Neural cell (in vitro differentiated cells): ENCODE measurements at regions not wholly inside any gene's neighbourhood (a gene's known extent, or its start where the extent isn't known, plus 50 kb on each side); places are given as distances from the start of the nearest gene placed in this dataset.

Experiments
- H2AFZ ChIP-seq: fragments of 200-600, 300-800 bp; sonication (generic), shearing (Covaris generic); 2 replicates; pipeline ENCODE4 v1.6.0; 2014; ENCODE audit warnings: low read depth, mild to moderate bottlenecking, antibody characterized with exemption, low read length, moderate library complexity
- H3F3A ChIP-seq: fragments of 200-600 bp; shearing (Covaris generic); 2 replicates; pipeline ENCODE4 v1.6.1; 2016; ENCODE audit warnings: mild to moderate bottlenecking, moderate library complexity, mixed read lengths, antibody characterized with exemption, low read length; ENCODE audit not compliant: insufficient read depth, poor library complexity, severe bottlenecking
- H3K27ac ChIP-seq: fragments of 200-600, 300-800 bp; sonication (generic), shearing (Covaris generic); 2 replicates; pipeline ENCODE4 v1.5.1; 2014; ENCODE audit warnings: mild to moderate bottlenecking, low read length, moderate library complexity
- H3K27me3 ChIP-seq: fragments of 300-800, 200-600 bp; sonication (generic), shearing (Covaris generic); 2 replicates; pipeline ENCODE4 v1.6.0; 2014; ENCODE audit warnings: mild to moderate bottlenecking, low read depth, low read length, moderate library complexity; ENCODE audit not compliant: insufficient read depth
- H3K36me3 ChIP-seq: fragments of 300-800, 200-600 bp; sonication (generic), shearing (Covaris generic); 2 replicates; pipeline ENCODE4 v1.5.1; 2014; ENCODE audit warnings: mild to moderate bottlenecking, antibody characterized with exemption, low read length, moderate library complexity; ENCODE audit not compliant: insufficient read depth
- H3K4me2 ChIP-seq: fragments of 300-800, 200-600 bp; sonication (generic), shearing (Covaris generic); 2 replicates; pipeline ENCODE4 v1.6.0; 2014; ENCODE audit warnings: mild to moderate bottlenecking, low read length
- H3K4me3 ChIP-seq: fragments of 300-800, 200-600 bp; sonication (generic), shearing (Covaris generic); 2 replicates; pipeline ENCODE4 v1.5.1; 2014; ENCODE audit warnings: mild to moderate bottlenecking, low read length, moderate library complexity
- H3K79me2 ChIP-seq: fragments of 200-600 bp; shearing (Covaris generic); replicated peaks from 2 replicates; pipeline ENCODE4 v1.6.0; 2014; ENCODE audit warnings: mild to moderate bottlenecking, low read length, moderate library complexity; ENCODE audit not compliant: insufficient read depth
- H3K9ac ChIP-seq: fragments of 300-800, 200-600 bp; sonication (generic), shearing (Covaris generic); 2 replicates; pipeline ENCODE4 v1.6.1; 2016; ENCODE audit warnings: mild to moderate bottlenecking, low read length, mixed read lengths
- H3K9me2 ChIP-seq: fragments of 200-600 bp; shearing (Covaris generic); 2 replicates; pipeline ENCODE4 v1.6.1; 2016; ENCODE audit warnings: mild to moderate bottlenecking, low read length, mixed read lengths; ENCODE audit not compliant: insufficient read depth
- H3K9me3 ChIP-seq: fragments of 200-600, 300-800 bp; sonication (generic), shearing (Covaris generic); 2 replicates; pipeline ENCODE4 v1.6.1; 2016; ENCODE audit warnings: mild to moderate bottlenecking, mixed run types, low read length, moderate library complexity, mixed read lengths
- H4K20me1 ChIP-seq: fragments of 200-600 bp; shearing (Covaris generic); 2 replicates; pipeline ENCODE4 v1.6.1; 2016; ENCODE audit warnings: mild to moderate bottlenecking, mixed run types; ENCODE audit not compliant: insufficient read depth
- EP300 ChIP-seq: fragments of 450-650 bp; conservative IDR thresholded peaks from 2 replicates; pipeline ENCODE4 v1.6.1; 2014; ENCODE audit warnings: antibody characterized with exemption, mild to moderate bottlenecking, moderate library complexity; ENCODE audit not compliant: poor library complexity, severe bottlenecking
- EZH2 ChIP-seq: fragments of 200-600, 300-800 bp; shearing (Covaris generic), sonication (generic); IDR thresholded peaks from 2 replicates; pipeline ENCODE4 v1.6.1; 2014; ENCODE audit warnings: antibody characterized with exemption, low read length, borderline replicate concordance, mild to moderate bottlenecking; ENCODE audit not compliant: insufficient read depth, poor library complexity, severe bottlenecking
- MXI1 ChIP-seq: fragments of 450-650 bp; conservative IDR thresholded peaks from 2 replicates; pipeline ENCODE4 v1.6.1; 2014; ENCODE audit warnings: antibody characterized with exemption, mild to moderate bottlenecking; ENCODE audit not compliant: poor library complexity, severe bottlenecking
- POLR2AphosphoS5 ChIP-seq: IDR thresholded peaks from 2 replicates; pipeline ENCODE4 v1.6.1; 2012
- RAD21 ChIP-seq: fragments of 450-650 bp; conservative IDR thresholded peaks from 2 replicates; pipeline ENCODE4 v1.6.1; 2014; ENCODE audit warnings: antibody characterized with exemption, mild to moderate bottlenecking, moderate library complexity
- TAF1 ChIP-seq: IDR thresholded peaks from 2 replicates; pipeline ENCODE4 v1.6.1; 2012; ENCODE audit warnings: low read depth
- TF ChIP-seq, protein P1 (sequence below): fragments of 450-650 bp; IDR thresholded peaks from 2 replicates; pipeline ENCODE4 v1.5.1; 2014; ENCODE audit warnings: antibody characterized with exemption, mild to moderate bottlenecking, moderate library complexity; ENCODE audit not compliant: poor library complexity, severe bottlenecking
- TF ChIP-seq, protein P2 (sequence below): IDR thresholded peaks from 2 replicates; pipeline ENCODE4 v1.6.1; 2012; ENCODE audit warnings: borderline replicate concordance

DNA sequence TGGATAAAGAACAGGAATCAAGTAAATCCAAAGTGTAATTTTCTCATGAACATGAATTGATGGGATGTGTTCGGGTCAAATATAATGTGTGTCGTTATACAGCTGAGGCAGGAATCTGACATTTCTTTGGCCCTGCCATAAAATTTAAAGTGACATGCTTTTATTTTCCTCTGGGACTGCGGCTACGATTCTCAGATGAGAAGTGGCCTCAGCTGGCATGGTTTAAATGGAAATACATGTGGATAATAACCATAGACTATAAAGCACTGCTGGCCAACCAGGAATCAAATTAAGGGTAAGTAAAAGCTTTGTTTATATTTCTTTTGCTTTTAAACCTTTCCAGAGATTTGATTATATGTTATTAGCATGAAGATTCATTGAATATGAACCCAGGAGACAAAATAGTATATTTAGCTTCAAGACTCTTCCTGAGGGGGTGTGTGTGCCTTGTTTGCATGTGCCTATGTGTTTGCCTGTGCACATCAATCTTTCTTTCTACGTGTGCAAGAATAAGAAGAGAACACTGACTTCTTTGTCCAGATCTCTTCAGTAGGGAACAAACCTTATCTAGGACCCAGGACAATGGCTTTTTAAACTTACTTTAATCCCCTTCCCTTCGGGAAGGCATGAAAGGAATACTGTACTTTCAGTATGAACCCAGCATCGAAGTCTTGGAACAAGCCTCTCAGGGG, 629.0 kb upstream of the PFKP start:
- Histone ChIP-seq H3K79me2 (no peaks in the 10 kb centered on the region), H3K4me3 (no peak overlapping the region), H3K9me3 (no peaks in the 10 kb centered on the region), H2AFZ (no peak overlapping the region), H3K27ac (no peak overlapping the region), H3K4me2 (no peak overlapping the region), H3K27me3 (no peaks in the 10 kb centered on the region), H3F3A (no peaks in the 10 kb centered on the region), H3K36me3 (no peaks in the 10 kb centered on the region), H4K20me1 (no peaks in the 10 kb centered on the region), H3K9me2 (no peaks in the 10 kb centered on the region), H3K9ac (no peak overlapping the region)
- TF ChIP-seq POLR2AphosphoS5 (no peak), RAD21 (no peak)
- TF ChIP-seq, protein P1, sequence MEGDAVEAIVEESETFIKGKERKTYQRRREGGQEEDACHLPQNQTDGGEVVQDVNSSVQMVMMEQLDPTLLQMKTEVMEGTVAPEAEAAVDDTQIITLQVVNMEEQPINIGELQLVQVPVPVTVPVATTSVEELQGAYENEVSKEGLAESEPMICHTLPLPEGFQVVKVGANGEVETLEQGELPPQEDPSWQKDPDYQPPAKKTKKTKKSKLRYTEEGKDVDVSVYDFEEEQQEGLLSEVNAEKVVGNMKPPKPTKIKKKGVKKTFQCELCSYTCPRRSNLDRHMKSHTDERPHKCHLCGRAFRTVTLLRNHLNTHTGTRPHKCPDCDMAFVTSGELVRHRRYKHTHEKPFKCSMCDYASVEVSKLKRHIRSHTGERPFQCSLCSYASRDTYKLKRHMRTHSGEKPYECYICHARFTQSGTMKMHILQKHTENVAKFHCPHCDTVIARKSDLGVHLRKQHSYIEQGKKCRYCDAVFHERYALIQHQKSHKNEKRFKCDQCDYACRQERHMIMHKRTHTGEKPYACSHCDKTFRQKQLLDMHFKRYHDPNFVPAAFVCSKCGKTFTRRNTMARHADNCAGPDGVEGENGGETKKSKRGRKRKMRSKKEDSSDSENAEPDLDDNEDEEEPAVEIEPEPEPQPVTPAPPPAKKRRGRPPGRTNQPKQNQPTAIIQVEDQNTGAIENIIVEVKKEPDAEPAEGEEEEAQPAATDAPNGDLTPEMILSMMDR, result no peak

DNA sequence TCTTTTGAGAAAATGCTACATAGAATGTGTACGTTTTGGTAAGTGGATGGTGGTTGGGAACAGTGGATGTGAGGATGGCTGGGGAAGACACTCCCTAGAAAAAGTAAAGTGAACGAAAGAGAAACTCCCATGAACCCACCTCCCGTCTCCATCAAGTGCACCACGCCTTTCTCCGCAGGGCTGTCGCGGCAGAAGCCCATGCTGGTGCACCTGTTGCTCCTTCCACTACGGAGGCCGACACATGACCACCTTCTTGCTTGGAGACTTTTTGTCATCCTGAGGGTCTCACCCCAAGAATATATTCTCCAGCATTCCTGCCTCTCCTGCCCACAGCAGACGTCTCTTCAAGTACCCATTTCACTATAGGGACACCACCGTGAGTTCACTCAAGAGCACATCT, 630.4 kb upstream of the PFKP start:
- no peaks in the 10 kb centered on the region for H3K79me2 ChIP-seq
- no peaks in the 10 kb centered on the region for H3K9me3 ChIP-seq
- no peaks in the 10 kb centered on the region for H3K9me2 ChIP-seq
- no peaks in the 10 kb centered on the region for H3K36me3 ChIP-seq
- no peak overlapping the region for H3K9ac ChIP-seq
- no peaks in the 10 kb centered on the region for H3K27me3 ChIP-seq
- H2AFZ ChIP-seq, result no peak overlapping the region
- no peak overlapping the region for H3K4me3 ChIP-seq
- no peak overlapping the region for H3K4me2 ChIP-seq
- H4K20me1 ChIP-seq, result no peaks in the 10 kb centered on the region
- no peaks in the 10 kb centered on the region for H3F3A ChIP-seq
- H3K27ac ChIP-seq, result no peak overlapping the region
- TF ChIP-seq MXI1 (no peak), EP300 (no peak), EZH2 (no peak), POLR2AphosphoS5 (no peak)
- TF ChIP-seq, protein P2, sequence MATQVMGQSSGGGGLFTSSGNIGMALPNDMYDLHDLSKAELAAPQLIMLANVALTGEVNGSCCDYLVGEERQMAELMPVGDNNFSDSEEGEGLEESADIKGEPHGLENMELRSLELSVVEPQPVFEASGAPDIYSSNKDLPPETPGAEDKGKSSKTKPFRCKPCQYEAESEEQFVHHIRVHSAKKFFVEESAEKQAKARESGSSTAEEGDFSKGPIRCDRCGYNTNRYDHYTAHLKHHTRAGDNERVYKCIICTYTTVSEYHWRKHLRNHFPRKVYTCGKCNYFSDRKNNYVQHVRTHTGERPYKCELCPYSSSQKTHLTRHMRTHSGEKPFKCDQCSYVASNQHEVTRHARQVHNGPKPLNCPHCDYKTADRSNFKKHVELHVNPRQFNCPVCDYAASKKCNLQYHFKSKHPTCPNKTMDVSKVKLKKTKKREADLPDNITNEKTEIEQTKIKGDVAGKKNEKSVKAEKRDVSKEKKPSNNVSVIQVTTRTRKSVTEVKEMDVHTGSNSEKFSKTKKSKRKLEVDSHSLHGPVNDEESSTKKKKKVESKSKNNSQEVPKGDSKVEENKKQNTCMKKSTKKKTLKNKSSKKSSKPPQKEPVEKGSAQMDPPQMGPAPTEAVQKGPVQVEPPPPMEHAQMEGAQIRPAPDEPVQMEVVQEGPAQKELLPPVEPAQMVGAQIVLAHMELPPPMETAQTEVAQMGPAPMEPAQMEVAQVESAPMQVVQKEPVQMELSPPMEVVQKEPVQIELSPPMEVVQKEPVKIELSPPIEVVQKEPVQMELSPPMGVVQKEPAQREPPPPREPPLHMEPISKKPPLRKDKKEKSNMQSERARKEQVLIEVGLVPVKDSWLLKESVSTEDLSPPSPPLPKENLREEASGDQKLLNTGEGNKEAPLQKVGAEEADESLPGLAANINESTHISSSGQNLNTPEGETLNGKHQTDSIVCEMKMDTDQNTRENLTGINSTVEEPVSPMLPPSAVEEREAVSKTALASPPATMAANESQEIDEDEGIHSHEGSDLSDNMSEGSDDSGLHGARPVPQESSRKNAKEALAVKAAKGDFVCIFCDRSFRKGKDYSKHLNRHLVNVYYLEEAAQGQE, result no peak

DNA sequence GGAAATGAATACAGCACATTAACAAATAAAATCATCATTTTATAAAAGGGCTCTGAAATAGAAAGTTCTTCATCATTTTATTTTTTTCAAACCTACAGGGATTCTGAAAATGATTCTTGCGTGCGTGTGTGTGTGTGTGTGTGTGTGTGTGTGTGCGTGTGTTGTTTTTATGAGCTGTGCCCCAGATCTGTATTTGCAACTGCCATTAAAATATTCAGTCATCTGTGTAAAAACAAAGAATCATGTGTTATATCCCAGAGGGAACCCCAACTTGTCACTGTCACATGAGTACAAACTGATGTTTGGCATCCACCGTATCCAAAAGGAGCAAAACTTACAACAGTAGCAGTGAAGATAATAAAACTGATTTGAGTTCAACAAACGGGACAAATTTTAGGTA, 635.4 kb upstream of the PFKP start:
- H3K9me2 ChIP-seq, result no peaks in the 10 kb centered on the region
- no peak overlapping the region for H3K4me3 ChIP-seq
- no peak overlapping the region for H2AFZ ChIP-seq
- H3K4me2 ChIP-seq, result no peak overlapping the region
- H4K20me1 ChIP-seq, result no peaks in the 10 kb centered on the region
- no peaks in the 10 kb centered on the region for H3K79me2 ChIP-seq
- H3K36me3 ChIP-seq, result no peaks in the 10 kb centered on the region
- no peaks in the 10 kb centered on the region for H3K9me3 ChIP-seq
- no peaks in the 10 kb centered on the region for H3F3A ChIP-seq
- no peak overlapping the region for H3K27ac ChIP-seq
- no peaks in the 10 kb centered on the region for H3K27me3 ChIP-seq
- TF ChIP-seq TAF1, result no peak
- TF ChIP-seq EZH2, result no peak
- TF ChIP-seq, protein P1, result no peak
- TF ChIP-seq EP300, result no peak
- no peak for TF ChIP-seq RAD21
- no peak for TF ChIP-seq POLR2AphosphoS5
- H3K9ac ChIP-seq, result no peak overlapping the region
